ENCODE measurements at regions not wholly inside any gene's neighbourhood (a gene's known extent, or its start where the extent isn't known, plus 50 kb on each side); places are given as distances from the start of the nearest gene placed in this dataset.

GRCh38 chr4:66876946-66877345 lies 668.4 kb downstream of the CENPC start:
- TF ChIP-seq CTCF (conservative IDR thresholded peaks at IDR 0.05) = no peak
- no peak overlapping the region for H3K27ac ChIP-seq

GRCh38 chr4:66872661-66873060 lies 672.6 kb downstream of the CENPC start:
- TF ChIP-seq CTCF (conservative IDR thresholded peaks at IDR 0.05) = no peak
- no peak overlapping the region for H3K27ac ChIP-seq

GRCh38 chr4:66863481-66863880 lies 681.8 kb downstream of the CENPC start:
- H3K27ac ChIP-seq = no peak overlapping the region
- TF ChIP-seq CTCF (conservative IDR thresholded peaks at IDR 0.05) = no peak

GRCh38 chr4:66855956-66856355 lies 689.3 kb downstream of the CENPC start:
- no peak for TF ChIP-seq CTCF (conservative IDR thresholded peaks at IDR 0.05)
- no peak overlapping the region for H3K27ac ChIP-seq

GRCh38 chr4:66853845-66854244 lies 691.5 kb downstream of the CENPC start:
- no peak for TF ChIP-seq CTCF (conservative IDR thresholded peaks at IDR 0.05)
- H3K27ac ChIP-seq = no peak overlapping the region

GRCh38 chr4:66852843-66853242 lies 692.5 kb downstream of the CENPC start:
- no peak for TF ChIP-seq CTCF (conservative IDR thresholded peaks at IDR 0.05)
- no peak overlapping the region for H3K27ac ChIP-seq

- TF ChIP-seq CTCF (conservative IDR thresholded peaks at IDR 0.05) = no peak
Observed at GRCh38 chr4:66849596-66849995, 695.7 kb downstream of the CENPC start.

GRCh38 chr4:66842724-66843088 lies 702.6 kb downstream of the CENPC start:
- TF ChIP-seq CTCF (conservative IDR thresholded peaks at IDR 0.05) = no peak
- no peak overlapping the region for H3K27ac ChIP-seq

More at GRCh38 chr4:66849596-66849995, 695.7 kb downstream of the CENPC start:
- H3K27ac ChIP-seq = no peak overlapping the region
